ENCODE measurements at regions not wholly inside any gene's neighbourhood (a gene's known extent, or its start where the extent isn't known, plus 50 kb on each side); places are given as distances from the start of the nearest gene placed in this dataset.

GRCh38 chr5:152542741-152543140 is 137.7 kb upstream of the NMUR2 start:
- ChIA-PET POLR2A (ENCODE audit: low non-redundant PET) (no interaction called here), CTCF (interaction anchor here (0.7 kb wide), 1 partner anchor 10 kb away, joined by 3 read pairs; no protein-coding TSS in a partner anchor)
- no peak for TF ChIP-seq CTCF (conservative IDR thresholded peaks at IDR 0.05; ENCODE audit: low read depth)
- H3K27ac ChIP-seq = no peak overlapping the region
- DNase-seq (ENCODE audit: low spot score) = peak; percentile 43

GRCh38 chr5:152546493-152546892 is 141.4 kb upstream of the NMUR2 start:
- CTCF ChIA-PET = no interaction called here
- no peak for DNase-seq (ENCODE audit: low spot score)
- POLR2A ChIA-PET (ENCODE audit: low non-redundant PET) = no interaction called here
- H3K27ac ChIP-seq = no peak overlapping the region
- TF ChIP-seq CTCF (conservative IDR thresholded peaks at IDR 0.05; ENCODE audit: low read depth) = no peak

GRCh38 chr5:152547202-152547601 is 142.1 kb upstream of the NMUR2 start:
- no peak for TF ChIP-seq CTCF (conservative IDR thresholded peaks at IDR 0.05; ENCODE audit: low read depth)
- POLR2A ChIA-PET (ENCODE audit: low non-redundant PET) = no interaction called here
- CTCF ChIA-PET = interaction anchor here (1.1 kb wide), 1 partner anchor 13 kb away, joined by 5 read pairs; no protein-coding TSS in a partner anchor
- no peak overlapping the region for H3K27ac ChIP-seq
- DNase-seq (ENCODE audit: low spot score) = no peak

- POLR2A ChIA-PET (ENCODE audit: low non-redundant PET) = no interaction called here
- TF ChIP-seq CTCF (conservative IDR thresholded peaks at IDR 0.05; ENCODE audit: low read depth) = no peak
- CTCF ChIA-PET = interaction anchor here (0.7 kb wide), 1 partner anchor 11 kb away, joined by 3 read pairs; no protein-coding TSS in a partner anchor
Observed at GRCh38 chr5:152549709-152550108, 144.6 kb upstream of the NMUR2 start.

GRCh38 chr5:152551061-152551460 is 146.0 kb upstream of the NMUR2 start:
- ChIA-PET POLR2A (ENCODE audit: low non-redundant PET) (no interaction called here), CTCF (interaction anchor here (0.5 to 0.6 kb wide), 2 partner anchors 437 to 1423 kb away, joined by 3 read pairs; no protein-coding TSS in a partner anchor)
- no peak for TF ChIP-seq CTCF (conservative IDR thresholded peaks at IDR 0.05; ENCODE audit: low read depth)
- no peak for DNase-seq (ENCODE audit: low spot score)
- H3K27ac ChIP-seq = no peak overlapping the region

More at GRCh38 chr5:152549709-152550108, 144.6 kb upstream of the NMUR2 start:
- DNase-seq (ENCODE audit: low spot score) = no peak
- H3K27ac ChIP-seq = no peak overlapping the region

- POLR2A ChIA-PET (ENCODE audit: low non-redundant PET) = no interaction called here
- no peak overlapping the region for H3K27ac ChIP-seq
- CTCF ChIA-PET = no interaction called here
- DNase-seq (ENCODE audit: low spot score) = no peak
- TF ChIP-seq CTCF (conservative IDR thresholded peaks at IDR 0.05; ENCODE audit: low read depth) = no peak
Observed at GRCh38 chr5:152556784-152557183, 151.7 kb upstream of the NMUR2 start.

Measured in RWPE1 (cell line).